ENCODE measurements at regions not wholly inside any gene's neighbourhood (a gene's known extent, or its start where the extent isn't known, plus 50 kb on each side); places are given as distances from the start of the nearest gene placed in this dataset.

DNA sequence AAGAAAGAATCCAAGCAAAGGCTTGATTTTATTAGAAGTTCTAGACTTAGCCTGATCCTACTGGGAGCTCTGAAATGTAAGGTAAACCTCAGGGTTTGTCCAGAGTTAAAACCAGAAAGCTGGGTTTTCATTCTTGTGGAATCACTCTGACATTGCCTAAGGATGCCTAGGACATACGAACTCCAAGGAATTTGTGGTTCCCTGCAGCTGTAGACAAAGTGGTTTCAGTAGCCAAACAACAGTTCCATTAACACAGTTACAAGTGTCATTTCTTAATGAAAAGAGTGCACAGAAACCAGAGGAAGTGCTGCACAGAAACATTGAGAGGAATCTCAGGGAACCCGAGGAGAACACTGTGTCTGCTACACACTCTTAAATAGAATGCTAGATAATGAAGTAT, 221.4 kb upstream of the ST6GAL2 start:
- H3K4me3 ChIP-seq: no peak overlapping the region
- DNase-seq: no peak
- H3K27me3 ChIP-seq: no peaks in the 10 kb centered on the region
- in situ Hi-C loops (cut with MboI; ENCODE audit: low sequenced_read_pairs in 4 of 4) (no loop called here), intact Hi-C loops (cut with DNase I; ENCODE audit: low total_unique reads) (no loop called here)
- H3K27ac ChIP-seq: no peak overlapping the region
- no peaks in the 10 kb centered on the region for H3K4me1 ChIP-seq
- no peaks in the 10 kb centered on the region for H3K36me3 ChIP-seq
- TF ChIP-seq, protein P1, sequence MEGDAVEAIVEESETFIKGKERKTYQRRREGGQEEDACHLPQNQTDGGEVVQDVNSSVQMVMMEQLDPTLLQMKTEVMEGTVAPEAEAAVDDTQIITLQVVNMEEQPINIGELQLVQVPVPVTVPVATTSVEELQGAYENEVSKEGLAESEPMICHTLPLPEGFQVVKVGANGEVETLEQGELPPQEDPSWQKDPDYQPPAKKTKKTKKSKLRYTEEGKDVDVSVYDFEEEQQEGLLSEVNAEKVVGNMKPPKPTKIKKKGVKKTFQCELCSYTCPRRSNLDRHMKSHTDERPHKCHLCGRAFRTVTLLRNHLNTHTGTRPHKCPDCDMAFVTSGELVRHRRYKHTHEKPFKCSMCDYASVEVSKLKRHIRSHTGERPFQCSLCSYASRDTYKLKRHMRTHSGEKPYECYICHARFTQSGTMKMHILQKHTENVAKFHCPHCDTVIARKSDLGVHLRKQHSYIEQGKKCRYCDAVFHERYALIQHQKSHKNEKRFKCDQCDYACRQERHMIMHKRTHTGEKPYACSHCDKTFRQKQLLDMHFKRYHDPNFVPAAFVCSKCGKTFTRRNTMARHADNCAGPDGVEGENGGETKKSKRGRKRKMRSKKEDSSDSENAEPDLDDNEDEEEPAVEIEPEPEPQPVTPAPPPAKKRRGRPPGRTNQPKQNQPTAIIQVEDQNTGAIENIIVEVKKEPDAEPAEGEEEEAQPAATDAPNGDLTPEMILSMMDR (IDR thresholded peaks at IDR 0.05 in 4 of 5, conservative IDR thresholded peaks at IDR 0.05 in 1 of 5): no peak
- no peak for TF ChIP-seq POLR2A (IDR thresholded peaks at IDR 0.05)
- no peak for ATAC-seq
- no peaks in the 10 kb centered on the region for H3K9me3 ChIP-seq

DNA sequence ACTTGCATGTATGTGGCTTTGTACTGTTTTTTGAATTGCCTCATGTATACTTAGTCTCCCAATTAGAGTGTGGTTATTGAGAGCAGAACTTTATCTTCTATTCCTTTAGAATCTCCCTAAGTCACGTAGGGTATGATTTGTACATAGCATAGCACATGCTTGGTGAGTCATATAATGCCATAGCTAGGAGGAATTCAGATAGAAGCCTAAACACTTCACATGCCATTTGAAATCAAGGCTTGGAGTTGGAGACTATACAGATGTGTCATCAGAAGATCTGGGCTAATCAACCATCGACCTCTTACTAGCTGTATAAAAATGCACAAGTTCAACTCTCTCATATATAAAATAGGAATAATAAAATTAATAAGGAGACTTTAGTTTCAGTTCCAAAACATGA, 222.6 kb upstream of the ST6GAL2 start:
- ATAC-seq (no peak), DNase-seq (no peak)
- no peaks in the 10 kb centered on the region for H3K9me3 ChIP-seq
- in situ Hi-C loops (cut with MboI; ENCODE audit: low sequenced_read_pairs in 4 of 4): no loop called here
- intact Hi-C loops (cut with DNase I; ENCODE audit: low total_unique reads): no loop called here
- H3K27ac ChIP-seq: no peak overlapping the region
- H3K4me1 ChIP-seq: no peaks in the 10 kb centered on the region
- no peak overlapping the region for H3K4me3 ChIP-seq
- no peaks in the 10 kb centered on the region for H3K27me3 ChIP-seq
- no peaks in the 10 kb centered on the region for H3K36me3 ChIP-seq
- TF ChIP-seq, protein P1 (IDR thresholded peaks at IDR 0.05 in 4 of 5, conservative IDR thresholded peaks at IDR 0.05 in 1 of 5): no peak
- no peak for TF ChIP-seq POLR2A (IDR thresholded peaks at IDR 0.05)

DNA sequence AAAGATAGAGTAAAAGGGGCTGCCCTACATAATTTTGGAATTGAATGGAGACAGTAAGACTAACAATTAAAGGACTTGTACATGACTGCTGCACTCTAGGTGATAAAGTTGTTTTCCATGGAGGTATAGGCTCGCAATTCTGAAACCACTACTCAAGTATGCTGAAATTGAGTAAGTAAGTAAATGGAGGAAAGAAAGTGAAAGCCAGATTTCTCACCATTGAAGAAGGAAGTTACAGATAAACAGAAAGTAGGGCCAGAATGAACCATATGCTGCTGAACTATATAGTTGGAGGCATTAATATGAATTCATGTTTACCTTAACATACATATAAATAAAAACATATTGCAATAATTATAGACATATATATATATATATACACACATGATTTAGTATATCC, 225.7 kb upstream of the ST6GAL2 start:
- Histone ChIP-seq H3K27ac (no peak overlapping the region), H3K4me3 (no peak overlapping the region), H3K36me3 (no peaks in the 10 kb centered on the region), H3K27me3 (no peaks in the 10 kb centered on the region), H3K9me3 (no peaks in the 10 kb centered on the region), H3K4me1 (no peaks in the 10 kb centered on the region)
- DNase-seq (no peak), ATAC-seq (no peak)
- in situ Hi-C loops (cut with MboI; ENCODE audit: low sequenced_read_pairs in 4 of 4) (no loop called here), intact Hi-C loops (cut with DNase I; ENCODE audit: low total_unique reads) (no loop called here)
- no peak for TF ChIP-seq POLR2A (IDR thresholded peaks at IDR 0.05)
- TF ChIP-seq, protein P1 (IDR thresholded peaks at IDR 0.05 in 4 of 5, conservative IDR thresholded peaks at IDR 0.05 in 1 of 5): no peak

DNA sequence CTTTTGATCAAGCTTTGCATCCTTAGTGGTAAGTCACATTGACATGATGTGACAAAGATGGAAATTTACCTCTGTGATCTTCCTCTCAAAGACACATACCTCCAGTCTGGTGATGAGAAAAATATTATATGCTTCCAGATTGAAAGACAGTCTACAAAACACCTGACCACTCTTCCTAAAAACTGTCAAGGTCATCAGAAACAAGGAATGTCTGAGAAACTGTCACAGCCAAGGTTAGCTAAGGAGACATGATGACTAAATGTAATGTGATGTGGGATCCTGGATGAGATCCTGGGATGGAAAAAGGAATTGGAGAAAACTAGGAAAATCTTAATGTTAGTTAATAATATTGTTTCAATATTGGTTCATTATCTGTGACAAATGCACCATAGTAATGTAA, 226.6 kb upstream of the ST6GAL2 start:
- intact Hi-C loops (cut with DNase I; ENCODE audit: low total_unique reads) (no loop called here), in situ Hi-C loops (cut with MboI; ENCODE audit: low sequenced_read_pairs in 4 of 4) (no loop called here)
- Histone ChIP-seq H3K27me3 (no peaks in the 10 kb centered on the region), H3K4me3 (no peak overlapping the region), H3K9me3 (no peaks in the 10 kb centered on the region), H3K36me3 (no peaks in the 10 kb centered on the region), H3K27ac (no peak overlapping the region), H3K4me1 (no peaks in the 10 kb centered on the region)
- DNase-seq (no peak), ATAC-seq (no peak)
- TF ChIP-seq, protein P1 (IDR thresholded peaks at IDR 0.05 in 4 of 5, conservative IDR thresholded peaks at IDR 0.05 in 1 of 5): no peak

DNA sequence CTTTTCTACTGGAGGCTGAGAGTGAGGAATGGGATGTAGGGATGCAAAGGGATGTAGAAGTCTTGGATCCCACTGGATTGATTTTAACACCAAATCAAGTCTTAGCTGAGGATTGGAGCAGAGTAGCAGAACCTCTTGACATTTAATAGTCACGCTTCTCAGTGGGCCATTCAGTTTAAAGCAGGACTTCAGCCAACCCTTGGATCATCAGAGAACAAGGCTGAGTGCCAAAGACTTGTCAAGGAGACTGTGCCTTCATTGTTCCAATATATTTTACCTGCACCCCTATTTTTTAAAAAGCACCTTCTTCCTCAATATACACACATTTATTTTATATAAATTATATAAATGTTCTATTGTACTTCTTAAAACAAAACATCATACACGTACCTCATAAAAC, 242.4 kb upstream of the ST6GAL2 start:
- in situ Hi-C loops (cut with MboI; ENCODE audit: low sequenced_read_pairs in 4 of 4): no loop called here
- intact Hi-C loops (cut with DNase I; ENCODE audit: low total_unique reads): no loop called here
- no peaks in the 10 kb centered on the region for H3K36me3 ChIP-seq
- no peaks in the 10 kb centered on the region for H3K9me3 ChIP-seq
- H3K27ac ChIP-seq: no peak overlapping the region
- H3K4me1 ChIP-seq: no peaks in the 10 kb centered on the region
- ATAC-seq: no peak
- no peak for TF ChIP-seq POLR2A (IDR thresholded peaks at IDR 0.05)
- TF ChIP-seq, protein P1 (IDR thresholded peaks at IDR 0.05 in 4 of 5, conservative IDR thresholded peaks at IDR 0.05 in 1 of 5): no peak
- H3K27me3 ChIP-seq: no peaks in the 10 kb centered on the region
- no peak overlapping the region for H3K4me3 ChIP-seq
- no peak for DNase-seq

All from gastrocnemius medialis (tissue), 4 donors.